ENCODE measurements at regions not wholly inside any gene's neighbourhood (a gene's known extent, or its start where the extent isn't known, plus 50 kb on each side); places are given as distances from the start of the nearest gene placed in this dataset.
"Not testable (repeated sequence)": the region's sequence is repeated elsewhere in the genome, so short reads cannot be mapped to it uniquely, and the experiment has no call there.

- TF ChIP-seq CTCF (IDR thresholded peaks at IDR 0.05; ENCODE audit: low read depth, low read length) = no peak
- DNase-seq (ENCODE audit: low read depth, low spot score) = no peak
- no peaks in the 10 kb centered on the region; the same call in 1 of the 2 replicates for H3K9me3 ChIP-seq (ENCODE audit: control insufficient read depth, insufficient read depth, low read length)
- POLR2A ChIA-PET = no interaction called here
- CTCF ChIA-PET = no interaction called here
- no peak overlapping the region for H3K27ac ChIP-seq (ENCODE audit: low read depth, low read length)
- H3K4me3 ChIP-seq (ENCODE audit: low read depth, low read length) = no peak overlapping the region
- no peaks in the 10 kb centered on the region for H3K27me3 ChIP-seq (ENCODE audit: control insufficient read depth, insufficient read depth, low read length)
Measured at GRCh38 chr11:81286959-81287358, 1446.7 kb downstream of the FAM181B start.

- Histone ChIP-seq H3K27me3 (ENCODE audit: control insufficient read depth, insufficient read depth, low read length) (no peaks in the 10 kb centered on the region), H3K9me3 (ENCODE audit: control insufficient read depth, insufficient read depth, low read length) (no peaks in the 10 kb centered on the region; the same call in 1 of the 2 replicates), H3K27ac (ENCODE audit: low read depth, low read length) (no peak overlapping the region), H3K4me3 (ENCODE audit: low read depth, low read length) (no peak overlapping the region)
- TF ChIP-seq CTCF (IDR thresholded peaks at IDR 0.05; ENCODE audit: low read depth, low read length) = no peak
- no peak for DNase-seq (ENCODE audit: low read depth, low spot score)
- ChIA-PET POLR2A (no interaction called here), CTCF (no interaction called here)
Measured at GRCh38 chr11:81286550-81286949, 1447.1 kb downstream of the FAM181B start.

- POLR2A ChIA-PET; H3K27ac ChIP-seq (ENCODE audit: low read depth, low read length); DNase-seq (ENCODE audit: low read depth, low spot score); H3K4me3 ChIP-seq (ENCODE audit: low read depth, low read length); H3K9me3 ChIP-seq (ENCODE audit: control insufficient read depth, insufficient read depth, low read length); CTCF ChIA-PET; H3K27me3 ChIP-seq (ENCODE audit: control insufficient read depth, insufficient read depth, low read length): not testable (repeated sequence)
Measured at GRCh38 chr11:81280228-81280627, 1453.4 kb downstream of the FAM181B start.

GRCh38 chr11:81278991-81279390 lies 1454.7 kb downstream of the FAM181B start:
- Histone ChIP-seq H3K27ac (ENCODE audit: low read depth, low read length) (no peak overlapping the region), H3K27me3 (ENCODE audit: control insufficient read depth, insufficient read depth, low read length) (no peaks in the 10 kb centered on the region), H3K9me3 (ENCODE audit: control insufficient read depth, insufficient read depth, low read length) (no peaks in the 10 kb centered on the region; the same call in 1 of the 2 replicates), H3K4me3 (ENCODE audit: low read depth, low read length) (no peak overlapping the region)
- ChIA-PET POLR2A (no interaction called here), CTCF (no interaction called here)
- DNase-seq (ENCODE audit: low read depth, low spot score) = no peak
- no peak for TF ChIP-seq CTCF (IDR thresholded peaks at IDR 0.05; ENCODE audit: low read depth, low read length)

- POLR2A ChIA-PET = no interaction called here
- CTCF ChIA-PET = no interaction called here
- H3K4me3 ChIP-seq (ENCODE audit: low read depth, low read length) = no peak overlapping the region
- TF ChIP-seq CTCF (IDR thresholded peaks at IDR 0.05; ENCODE audit: low read depth, low read length) = no peak
- no peaks in the 10 kb centered on the region for H3K27me3 ChIP-seq (ENCODE audit: control insufficient read depth, insufficient read depth, low read length)
- H3K9me3 ChIP-seq (ENCODE audit: control insufficient read depth, insufficient read depth, low read length) = no peaks in the 10 kb centered on the region
- no peak overlapping the region for H3K27ac ChIP-seq (ENCODE audit: low read depth, low read length)
- DNase-seq (ENCODE audit: low read depth, low spot score) = no peak
Measured at GRCh38 chr11:81270686-81271085, 1463.0 kb downstream of the FAM181B start.

- POLR2A ChIA-PET = no interaction called here
- DNase-seq (ENCODE audit: low read depth, low spot score) = no peak
- TF ChIP-seq CTCF (IDR thresholded peaks at IDR 0.05; ENCODE audit: low read depth, low read length) = no peak
- no peaks in the 10 kb centered on the region for H3K9me3 ChIP-seq (ENCODE audit: control insufficient read depth, insufficient read depth, low read length)
- no peaks in the 10 kb centered on the region for H3K27me3 ChIP-seq (ENCODE audit: control insufficient read depth, insufficient read depth, low read length)
- no peak overlapping the region for H3K4me3 ChIP-seq (ENCODE audit: low read depth, low read length)
- CTCF ChIA-PET = no interaction called here
- H3K27ac ChIP-seq (ENCODE audit: low read depth, low read length) = no peak overlapping the region
Measured at GRCh38 chr11:81267246-81267645, 1466.4 kb downstream of the FAM181B start.
